ENCODE measurements at regions not wholly inside any gene's neighbourhood (a gene's known extent, or its start where the extent isn't known, plus 50 kb on each side); places are given as distances from the start of the nearest gene placed in this dataset.

GRCh38 chr3:48084929-48085328 lies 68.7 kb upstream of the MAP4 start:
- Histone ChIP-seq H3K27me3 (ENCODE audit: control insufficient read depth, insufficient read depth, low read length) (no peaks in the 10 kb centered on the region), H3K36me3 (ENCODE audit: control insufficient read depth, insufficient read depth, low read length) (no peaks in the 10 kb centered on the region), H3K4me3 (ENCODE audit: low read depth, low read length) (no peak overlapping the region)
- TF ChIP-seq CTCF (IDR thresholded peaks at IDR 0.05; ENCODE audit: insufficient read depth, low read length, poor library complexity, severe bottlenecking), result no peak
- DNase-seq (ENCODE audit: low read depth), result no peak

DNA sequence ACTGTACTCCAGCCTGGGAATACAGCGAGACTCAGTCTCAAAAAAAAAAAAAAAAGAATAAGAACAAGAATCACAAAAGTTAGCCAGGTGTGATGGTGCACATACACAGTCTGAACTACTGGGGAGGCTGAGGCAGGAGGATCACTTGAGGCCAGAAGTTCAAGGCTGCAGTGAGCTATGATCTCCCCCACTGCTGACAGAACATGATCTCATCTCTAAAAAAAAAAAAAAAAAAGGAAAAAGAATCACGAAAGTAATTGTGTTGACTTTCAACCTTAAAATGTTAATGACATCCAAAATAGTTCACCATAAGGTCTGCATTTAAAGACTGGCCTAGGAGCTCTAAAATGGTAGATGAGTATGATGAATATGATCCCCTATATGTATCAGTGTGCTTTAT lies 68.0 kb upstream of the MAP4 start:
- H3K27me3 ChIP-seq (ENCODE audit: control insufficient read depth, insufficient read depth, low read length), result no peaks in the 10 kb centered on the region
- TF ChIP-seq CTCF (IDR thresholded peaks at IDR 0.05; ENCODE audit: insufficient read depth, low read length, poor library complexity, severe bottlenecking), result no peak
- no peak overlapping the region for H3K4me3 ChIP-seq (ENCODE audit: low read depth, low read length)
- DNase-seq (ENCODE audit: low read depth), result no peak
- H3K36me3 ChIP-seq (ENCODE audit: control insufficient read depth, insufficient read depth, low read length), result no peaks in the 10 kb centered on the region

DNA sequence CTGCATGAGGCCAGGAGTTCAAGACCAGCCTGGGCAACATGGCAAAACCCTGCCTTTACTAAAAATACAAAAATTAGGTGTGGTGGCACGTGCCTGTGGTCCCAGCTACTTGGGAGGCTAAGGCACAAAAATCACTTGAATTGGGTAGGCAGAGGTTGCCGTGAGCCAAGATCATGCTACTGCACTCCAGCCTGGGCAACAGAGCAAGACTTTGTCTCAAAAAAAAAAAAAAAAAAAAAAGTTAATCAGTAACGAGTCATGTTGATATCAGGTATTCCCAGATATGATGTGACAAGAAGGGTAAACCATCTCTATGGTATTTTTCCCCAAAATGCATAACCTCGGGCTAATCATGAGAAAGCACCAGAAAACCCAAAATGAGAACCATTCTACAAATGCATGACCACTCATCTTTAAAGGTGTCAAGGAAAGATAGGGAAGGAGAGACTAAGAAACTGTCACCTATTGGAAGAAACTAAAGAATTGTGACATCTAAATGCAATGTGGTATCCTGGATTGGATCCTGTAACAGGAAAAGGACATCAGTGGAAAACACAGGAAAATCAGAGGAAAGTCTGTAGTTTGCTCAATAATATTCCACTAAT lies 66.5 kb upstream of the MAP4 start:
- Histone ChIP-seq H3K36me3 (ENCODE audit: control insufficient read depth, insufficient read depth, low read length) (no peaks in the 10 kb centered on the region), H3K4me3 (ENCODE audit: low read depth, low read length) (no peak overlapping the region), H3K27me3 (ENCODE audit: control insufficient read depth, insufficient read depth, low read length) (no peaks in the 10 kb centered on the region)
- TF ChIP-seq CTCF (IDR thresholded peaks at IDR 0.05; ENCODE audit: insufficient read depth, low read length, poor library complexity, severe bottlenecking), result no peak
- no peak for DNase-seq (ENCODE audit: low read depth)

GRCh38 chr3:48077815-48078214 lies 61.6 kb upstream of the MAP4 start:
- H3K27me3 ChIP-seq (ENCODE audit: control insufficient read depth, insufficient read depth, low read length), result no peaks in the 10 kb centered on the region
- no peak overlapping the region for H3K4me3 ChIP-seq (ENCODE audit: low read depth, low read length)
- no peaks in the 10 kb centered on the region for H3K36me3 ChIP-seq (ENCODE audit: control insufficient read depth, insufficient read depth, low read length)
- TF ChIP-seq CTCF (IDR thresholded peaks at IDR 0.05; ENCODE audit: insufficient read depth, low read length, poor library complexity, severe bottlenecking), result no peak
- DNase-seq (ENCODE audit: low read depth), result no peak

DNA sequence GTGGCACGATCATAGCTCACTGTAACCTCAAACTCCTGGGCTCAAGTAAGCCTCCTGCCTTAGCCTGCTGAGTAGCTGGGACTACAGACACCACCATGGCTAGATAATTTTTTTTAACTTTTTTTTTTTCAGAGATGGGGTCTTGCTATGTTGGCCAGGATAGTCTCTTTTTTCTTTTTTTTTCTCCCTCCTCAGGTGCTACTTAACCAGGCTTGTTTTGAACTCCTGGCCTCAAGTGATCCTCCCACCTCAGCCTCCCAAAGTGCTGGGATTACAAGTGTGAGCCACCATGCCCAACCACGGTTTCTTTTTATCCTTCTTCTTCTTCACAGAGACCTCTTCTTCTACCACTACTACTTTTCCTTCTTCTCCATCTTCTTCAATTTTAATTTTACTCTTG lies 53.8 kb upstream of the MAP4 start:
- Histone ChIP-seq H3K4me3 (ENCODE audit: low read depth, low read length) (no peak overlapping the region), H3K36me3 (ENCODE audit: control insufficient read depth, insufficient read depth, low read length) (no peaks in the 10 kb centered on the region), H3K27me3 (ENCODE audit: control insufficient read depth, insufficient read depth, low read length) (no peaks in the 10 kb centered on the region)
- DNase-seq (ENCODE audit: low read depth), result no peak
- no peak for TF ChIP-seq CTCF (IDR thresholded peaks at IDR 0.05; ENCODE audit: insufficient read depth, low read length, poor library complexity, severe bottlenecking)

- no peaks in the 10 kb centered on the region for H3K36me3 ChIP-seq (ENCODE audit: control insufficient read depth, insufficient read depth, low read length)
- no peaks in the 10 kb centered on the region for H3K27me3 ChIP-seq (ENCODE audit: control insufficient read depth, insufficient read depth, low read length)
- DNase-seq (ENCODE audit: low read depth), result no peak
- no peak overlapping the region for H3K4me3 ChIP-seq (ENCODE audit: low read depth, low read length)
- TF ChIP-seq CTCF (IDR thresholded peaks at IDR 0.05; ENCODE audit: insufficient read depth, low read length, poor library complexity, severe bottlenecking), result no peak
These were observed 53.1 kb upstream of the MAP4 start for GRCh38 chr3:48069339-48069738.
